Tongue (tissue), 1 donor: ENCODE measurements at regions not wholly inside any gene's neighbourhood (a gene's known extent, or its start where the extent isn't known, plus 50 kb on each side); places are given as distances from the start of the nearest gene placed in this dataset.
"Not testable (repeated sequence)": the region's sequence is repeated elsewhere in the genome, so short reads cannot be mapped to it uniquely, and the experiment has no call there.

Experiments
- DNase-seq: peaks from one replicate; pipeline ENCODE4 v3.0.0-alpha.2; 2015

DNA sequence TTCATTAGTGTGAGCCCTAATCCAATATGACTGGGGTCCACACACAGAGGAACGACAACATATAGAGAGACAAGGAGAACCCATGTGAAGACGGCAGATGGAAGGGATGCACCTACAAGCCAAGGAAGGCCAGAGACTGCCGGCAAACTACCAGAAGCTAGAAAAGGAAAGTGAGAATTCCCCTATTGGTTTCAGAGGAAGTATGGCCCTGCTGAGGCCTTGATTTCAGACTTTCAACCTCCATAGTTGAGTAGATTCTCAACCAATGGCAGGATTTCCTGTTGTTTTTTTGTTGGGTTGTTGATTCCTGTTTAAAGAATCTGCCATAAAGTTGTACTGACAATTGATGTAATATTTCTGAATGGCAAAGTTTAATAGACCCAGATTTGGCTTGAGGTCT is 241.5 kb downstream of the SATB2 start:
- no peak for DNase-seq

DNA sequence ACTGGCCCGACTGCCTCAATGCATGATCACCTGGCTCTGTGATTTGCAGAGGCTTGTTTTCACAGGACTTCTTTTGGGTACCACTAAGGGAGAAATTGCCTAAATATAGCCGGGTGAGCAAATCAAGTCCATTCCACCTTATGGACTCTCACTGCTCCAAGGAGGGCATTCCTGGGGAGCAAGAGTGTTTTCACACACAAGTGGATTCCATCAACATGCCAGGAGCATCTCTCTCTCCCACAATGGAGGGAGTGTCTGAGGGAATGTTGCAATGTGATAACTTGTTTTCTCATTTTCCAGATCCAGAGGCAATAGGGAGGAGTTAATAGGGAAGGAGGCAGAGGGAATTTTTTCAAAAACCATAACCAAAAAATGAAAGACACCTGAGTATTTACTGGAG is 250.7 kb downstream of the SATB2 start:
- DNase-seq, result no peak

DNA sequence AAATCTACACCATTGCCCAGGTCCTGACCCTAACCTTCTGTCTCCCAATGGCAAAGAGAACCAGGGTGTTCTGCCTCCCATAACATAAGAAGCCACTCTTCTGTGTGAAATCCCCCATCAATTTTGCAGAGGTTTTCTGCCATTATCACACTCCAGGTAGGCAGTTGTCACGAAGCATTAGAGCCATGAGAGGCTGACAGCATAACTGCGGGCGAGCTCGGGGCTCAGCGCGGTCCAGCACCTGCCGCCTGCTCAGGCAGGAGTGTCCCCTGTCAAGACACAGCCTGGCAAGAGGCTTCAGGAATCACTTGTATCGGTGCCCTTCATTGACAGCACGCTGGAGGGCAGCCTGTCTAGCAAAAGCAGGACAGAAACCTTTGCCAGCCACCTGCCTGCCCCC is 251.2 kb downstream of the SATB2 start:
- DNase-seq, result no peak

DNA sequence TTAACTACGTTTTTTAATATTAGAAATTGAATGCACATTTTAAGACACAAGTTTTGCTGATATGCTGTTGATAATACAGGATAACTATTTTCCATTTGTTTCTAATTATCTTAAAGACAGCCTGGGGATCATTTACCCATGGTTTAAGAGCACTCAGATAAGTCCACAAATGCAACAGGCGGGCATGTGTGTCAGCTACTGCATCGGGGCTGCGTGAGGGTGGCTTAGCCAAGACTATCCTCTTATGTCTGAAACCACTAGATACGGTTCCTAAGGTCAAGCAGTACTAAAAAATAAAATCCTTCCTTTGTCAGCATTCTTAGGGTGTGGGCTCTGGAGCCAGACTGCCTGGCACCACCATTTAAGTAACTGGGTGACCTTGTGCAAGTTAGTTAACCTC is 254.8 kb downstream of the SATB2 start:
- no peak for DNase-seq

DNA sequence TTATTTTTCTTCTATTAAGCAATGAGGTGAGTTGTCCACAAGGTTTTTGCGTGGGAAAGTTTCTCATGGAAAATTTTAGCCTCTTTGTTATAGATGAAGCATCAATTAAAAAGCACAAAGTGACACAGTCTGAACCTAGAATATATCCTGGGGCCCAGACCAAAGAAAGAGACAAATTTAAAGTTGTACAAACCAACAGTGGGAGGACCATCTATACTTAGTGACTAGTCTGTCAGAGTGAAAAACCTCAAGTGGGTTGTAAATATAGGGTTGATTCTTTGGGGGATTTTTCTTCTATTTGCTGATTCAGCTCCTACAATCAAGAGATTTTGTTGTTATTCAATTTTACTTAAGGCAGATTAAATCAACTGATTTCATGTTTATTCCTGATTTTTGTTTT is 256.2 kb downstream of the SATB2 start:
- no peak for DNase-seq

DNA sequence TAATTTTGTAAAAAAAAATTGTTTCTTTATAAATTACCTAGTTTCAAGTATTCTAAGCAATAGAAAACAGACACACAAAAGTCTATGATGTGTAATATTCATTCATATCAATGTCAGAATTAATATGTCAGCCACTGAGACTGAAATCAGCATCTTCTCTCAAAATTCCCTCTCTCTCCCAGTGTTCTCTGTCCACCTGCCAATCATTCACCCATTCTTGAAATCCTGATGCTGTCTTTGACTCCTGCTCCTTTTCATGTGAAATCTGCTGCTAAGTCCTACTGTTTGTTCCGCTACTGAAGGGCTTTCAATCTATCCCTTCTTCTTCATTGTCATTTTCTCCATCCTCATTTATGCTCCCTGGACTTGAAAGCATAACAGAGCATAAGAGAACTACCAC is 257.9 kb downstream of the SATB2 start:
- no peak for DNase-seq

DNA sequence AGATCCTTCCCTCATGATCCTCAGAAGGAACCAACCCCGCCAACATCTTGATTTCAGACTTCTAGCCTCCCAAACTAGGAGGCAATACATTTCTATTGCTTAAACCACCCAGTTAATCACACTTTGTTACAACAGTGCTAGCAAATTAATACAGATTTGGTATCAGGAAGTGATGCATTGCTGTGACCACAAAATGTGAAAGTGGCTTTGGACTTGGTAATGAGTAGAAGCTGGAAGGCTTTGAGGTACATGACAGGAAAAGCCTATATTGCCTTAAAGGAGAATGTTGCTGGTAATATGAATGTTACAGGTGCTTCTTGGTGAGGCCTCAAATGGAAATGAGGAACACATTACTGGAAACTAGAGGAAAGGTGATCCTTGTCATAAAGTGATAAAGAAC is 260.3 kb downstream of the SATB2 start:
- no peak for DNase-seq

DNA sequence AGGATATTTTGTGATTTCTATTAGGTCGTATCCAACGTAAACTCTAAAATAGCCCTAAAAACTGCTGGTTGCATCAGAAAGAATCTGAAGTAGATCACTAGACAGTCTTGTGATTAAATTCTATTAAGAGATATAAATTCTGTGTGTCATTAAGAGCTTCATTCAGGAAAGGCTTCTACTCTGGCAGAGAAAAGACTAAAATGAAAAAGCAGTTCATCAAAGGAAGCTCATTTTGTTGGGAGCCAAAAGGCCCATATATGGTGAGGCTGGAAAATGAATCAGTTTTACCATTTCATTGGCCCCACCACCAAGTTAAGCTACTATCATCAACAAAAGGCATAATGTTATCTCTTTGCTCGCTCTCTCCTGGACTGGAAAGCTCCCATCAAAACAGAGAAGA is 261.1 kb downstream of the SATB2 start:
- no peak for DNase-seq

DNA sequence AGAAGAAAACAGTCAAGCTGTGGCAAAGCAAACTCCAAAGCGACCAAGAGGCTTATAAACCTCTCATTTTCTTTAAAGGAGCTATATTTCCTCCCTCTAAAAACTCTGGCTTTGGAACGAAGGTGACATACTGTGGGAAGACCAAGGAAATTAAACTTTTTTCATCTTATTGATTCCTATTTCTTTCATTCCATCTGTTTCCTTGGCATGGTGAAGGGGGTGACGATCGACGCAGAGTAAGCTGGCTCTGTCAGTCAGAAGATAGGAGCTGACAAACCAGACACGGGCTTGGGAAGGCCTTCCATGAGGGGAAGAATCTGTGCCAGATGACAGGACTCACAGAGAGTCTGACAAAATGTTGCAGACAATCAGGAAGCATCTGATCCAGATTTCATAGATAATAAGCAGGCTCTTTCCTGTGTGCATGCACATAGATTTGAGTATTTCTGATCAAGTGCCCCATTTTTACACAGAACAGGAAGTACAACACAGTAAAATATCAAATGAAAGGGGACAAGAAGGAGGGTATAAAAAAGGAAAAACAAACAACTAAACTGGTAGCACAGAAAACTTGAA is 261.7 kb downstream of the SATB2 start:
- DNase-seq, result no peak

DNA sequence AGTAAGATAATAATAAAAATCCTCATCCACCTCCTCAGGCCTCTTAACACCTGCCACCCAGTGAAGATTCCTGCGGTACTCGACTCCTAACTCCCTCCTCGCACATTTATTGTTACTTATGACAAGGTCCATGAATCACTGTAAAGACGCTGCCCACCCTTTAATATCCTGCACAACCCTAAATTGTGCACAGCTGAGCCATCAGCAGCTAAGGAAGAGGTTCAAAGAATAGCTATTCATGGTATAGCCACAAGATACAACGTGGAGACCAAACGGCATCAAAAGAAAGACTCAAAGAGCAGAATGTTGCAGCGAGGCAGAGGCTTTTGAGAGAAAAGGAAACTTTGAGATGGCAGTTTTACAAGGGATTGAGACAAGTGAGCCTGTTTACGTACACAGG is 266.3 kb downstream of the SATB2 start:
- DNase-seq, result no peak

DNA sequence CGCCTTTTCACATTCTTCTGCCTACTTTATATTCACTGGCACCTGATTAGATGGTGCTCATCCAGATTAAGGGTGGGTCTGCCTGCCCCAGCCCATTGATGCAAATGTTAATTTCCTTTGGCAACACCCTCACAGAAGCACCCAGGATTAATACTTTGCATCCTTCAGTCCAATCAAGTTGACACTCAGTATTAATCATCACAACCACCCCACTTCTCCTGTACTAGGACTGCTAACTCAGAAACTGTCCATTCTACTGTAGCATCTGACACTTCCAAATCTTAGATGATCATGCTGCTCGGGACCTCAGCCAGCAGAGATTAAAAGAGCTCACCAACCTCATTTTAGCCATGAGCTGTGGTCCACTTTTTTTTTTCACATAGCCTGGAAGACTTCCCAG is 268.5 kb downstream of the SATB2 start:
- DNase-seq, result no peak

DNA sequence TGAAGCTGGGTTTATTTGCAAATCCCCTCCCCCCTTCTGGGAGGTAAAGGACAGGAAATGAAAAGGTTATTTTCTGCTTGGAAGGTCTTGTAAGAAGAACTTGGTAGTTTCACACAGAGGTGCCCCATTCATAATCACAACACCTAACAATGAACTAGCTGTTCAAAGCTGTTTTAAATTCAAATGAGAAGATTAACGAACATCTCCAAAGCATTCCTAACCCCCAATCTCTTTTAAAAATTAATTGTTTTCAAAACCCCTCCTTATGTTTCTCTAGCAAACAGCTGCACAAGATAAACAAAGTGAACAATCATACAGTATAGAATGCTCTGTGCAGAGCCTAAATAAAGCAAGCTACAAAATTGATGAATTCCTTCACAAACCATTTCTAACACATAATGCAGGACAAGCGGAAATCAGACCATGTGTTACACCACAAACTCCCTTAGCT is 271.4 kb downstream of the SATB2 start:
- no peak for DNase-seq

DNA sequence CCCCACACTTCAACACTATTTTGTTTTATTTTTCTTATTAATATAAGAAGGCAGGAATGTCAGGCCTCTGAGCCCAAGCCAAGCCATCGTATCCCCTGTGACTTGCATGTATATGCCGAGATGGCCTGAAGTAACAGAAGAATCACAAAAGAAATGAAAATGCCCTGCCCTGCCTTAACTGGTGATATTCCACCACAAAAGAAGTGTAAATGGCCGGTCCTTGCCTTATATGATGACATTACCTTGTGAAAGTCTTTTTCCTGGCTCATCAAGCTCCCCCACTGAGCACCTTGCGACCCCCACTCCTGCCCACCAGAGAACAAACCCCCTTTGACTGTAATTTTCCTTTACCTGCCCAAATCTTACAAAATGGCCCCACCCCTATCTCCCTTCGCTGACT is 272.6 kb downstream of the SATB2 start:
- not testable (repeated sequence) for DNase-seq

DNA sequence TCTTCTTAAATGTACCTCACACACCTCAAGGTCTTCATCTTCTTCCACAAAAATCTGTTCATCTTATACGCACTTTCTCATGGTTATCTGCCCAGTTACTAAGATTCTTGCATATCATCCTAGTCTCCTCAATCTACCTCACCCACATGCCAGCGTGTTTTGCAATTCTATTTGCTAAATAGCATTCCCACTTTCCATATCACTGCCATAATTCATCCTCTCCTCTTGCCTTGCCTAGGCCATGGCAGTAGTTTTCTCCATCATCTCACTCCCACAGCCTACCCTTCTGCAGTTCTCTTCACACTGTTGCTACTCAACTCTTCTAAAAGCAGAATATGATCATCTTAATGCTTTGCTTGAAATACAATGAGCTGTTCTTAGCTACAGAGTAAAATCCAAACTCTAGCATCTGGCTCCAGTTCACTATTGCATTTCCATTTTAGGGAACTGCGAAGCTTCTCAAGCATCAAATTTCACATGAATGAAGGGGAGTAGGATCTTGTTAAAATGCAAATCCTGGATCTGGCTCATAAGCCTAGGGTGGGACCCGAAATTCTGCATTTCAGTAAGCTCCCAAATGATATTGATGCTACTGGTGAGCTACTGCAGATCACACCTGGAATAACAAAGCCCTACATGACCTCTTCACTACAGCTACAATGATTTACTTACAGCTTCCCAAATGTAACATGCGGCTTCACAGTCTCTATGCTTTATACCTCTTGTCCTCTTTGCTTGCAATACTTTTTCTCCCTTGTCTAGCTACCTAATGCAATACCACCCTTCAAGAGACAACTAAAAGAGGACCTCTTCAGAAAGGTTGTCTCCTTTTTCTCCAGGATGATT is 293.9 kb downstream of the SATB2 start:
- DNase-seq, result peak; percentile 18

DNA sequence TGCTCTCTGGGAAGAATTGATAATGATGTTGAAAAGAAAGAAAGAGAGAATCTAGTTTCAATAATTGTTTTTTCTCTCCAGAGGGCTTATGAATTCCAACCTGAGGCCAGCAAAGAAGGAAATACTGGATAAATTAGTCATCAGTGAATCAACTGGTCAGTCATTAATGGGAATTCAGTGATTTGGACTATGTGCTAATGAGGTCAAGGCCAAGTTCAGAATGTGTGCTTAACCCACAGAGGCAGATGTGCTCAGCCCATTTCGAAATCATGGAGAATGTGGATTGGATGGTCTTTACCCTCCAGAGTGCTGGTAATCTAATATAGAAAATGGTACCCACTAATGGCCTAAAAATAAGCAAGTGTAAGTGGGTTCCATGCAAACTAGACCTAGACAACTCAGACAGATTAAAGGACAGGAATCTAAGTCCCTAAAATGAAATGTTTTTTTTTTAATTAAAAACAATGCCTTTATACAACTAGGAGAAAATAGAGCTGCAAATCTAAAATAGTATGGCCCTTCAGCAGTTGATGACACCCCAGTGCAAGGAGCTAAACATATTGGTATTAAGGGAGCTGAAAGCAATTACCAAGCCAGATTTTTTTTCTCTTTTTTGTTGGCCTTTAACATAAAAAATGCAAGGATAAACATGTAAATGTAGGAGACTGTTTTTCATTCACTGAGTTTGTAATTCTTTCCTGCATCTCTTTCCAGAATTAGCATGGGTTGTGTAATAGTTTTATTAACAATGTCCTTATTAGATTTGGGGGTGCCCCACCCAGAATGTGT is 296.9 kb downstream of the SATB2 start:
- DNase-seq, result no peak

DNA sequence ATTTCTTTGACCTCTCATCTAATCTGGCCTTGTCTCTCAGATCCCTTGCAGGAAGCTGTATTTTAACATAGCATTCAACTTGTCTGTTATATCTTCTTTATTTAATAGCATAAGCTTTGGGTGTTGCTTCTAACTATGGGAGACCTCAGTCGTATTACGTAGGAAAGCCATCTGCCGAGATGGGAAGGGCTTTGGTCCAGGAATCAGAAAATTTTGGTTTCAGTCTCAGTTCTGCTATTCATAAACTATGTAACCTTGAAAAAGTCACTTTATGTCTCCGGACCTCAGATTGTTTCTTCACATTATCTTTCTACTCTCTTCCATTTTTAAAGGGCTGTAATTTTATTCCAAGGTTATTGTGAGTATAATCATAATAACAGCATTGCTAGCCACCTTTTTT is 297.7 kb downstream of the SATB2 start:
- no peak for DNase-seq

DNA sequence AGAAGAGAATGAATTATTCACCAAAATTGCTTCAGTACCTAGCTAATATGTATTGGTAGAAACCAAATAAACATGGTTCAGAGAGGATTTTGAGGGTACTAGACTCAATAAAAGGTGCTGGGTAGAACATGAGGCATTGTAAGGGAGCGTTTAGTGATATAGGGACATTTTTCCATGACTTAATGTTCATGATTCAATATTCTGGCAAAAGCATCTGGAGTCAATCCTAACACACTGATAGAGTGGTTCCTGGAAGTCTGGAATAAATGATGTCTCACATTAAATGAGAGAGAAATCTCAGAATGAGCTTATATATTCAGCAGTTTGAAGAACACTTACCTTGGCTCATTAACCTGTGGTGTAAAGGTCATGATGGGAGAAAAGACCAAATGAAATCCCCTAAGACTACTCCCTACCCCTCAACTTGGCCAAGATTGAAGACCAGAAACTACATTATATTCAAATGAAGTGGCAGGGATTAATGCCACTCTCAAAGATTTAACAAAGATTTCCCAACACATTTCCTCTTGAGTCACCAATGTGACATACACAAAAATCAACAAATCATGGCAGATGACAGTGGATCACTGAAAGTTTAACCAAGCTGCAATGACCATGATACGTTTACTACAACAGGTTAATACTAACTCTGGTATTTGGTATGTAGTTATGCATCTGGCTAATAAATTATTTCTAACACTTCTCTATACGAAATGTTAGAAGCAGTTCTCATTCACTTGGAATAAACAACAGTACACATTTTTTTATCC is 309.5 kb downstream of the SATB2 start:
- no peak for DNase-seq

DNA sequence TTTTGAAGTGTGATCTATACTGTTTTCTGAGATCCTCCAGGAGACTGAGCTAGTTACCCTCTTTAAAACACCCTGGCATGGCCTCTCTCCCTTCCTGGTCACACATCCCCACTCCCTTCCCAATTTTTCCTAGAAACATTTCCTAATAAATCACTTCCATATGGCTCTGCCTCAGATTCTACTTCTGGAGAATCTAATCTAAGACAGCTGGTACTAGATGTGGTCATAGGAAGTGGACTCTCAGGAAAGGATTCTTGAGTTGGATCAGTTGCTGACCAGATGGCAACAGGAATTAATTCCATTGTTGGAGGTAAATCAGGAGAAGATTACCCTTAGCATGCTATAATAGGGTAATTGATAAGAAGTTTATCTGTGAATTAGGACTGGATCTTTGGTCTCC is 310.5 kb downstream of the SATB2 start:
- peak; percentile 21 for DNase-seq

DNA sequence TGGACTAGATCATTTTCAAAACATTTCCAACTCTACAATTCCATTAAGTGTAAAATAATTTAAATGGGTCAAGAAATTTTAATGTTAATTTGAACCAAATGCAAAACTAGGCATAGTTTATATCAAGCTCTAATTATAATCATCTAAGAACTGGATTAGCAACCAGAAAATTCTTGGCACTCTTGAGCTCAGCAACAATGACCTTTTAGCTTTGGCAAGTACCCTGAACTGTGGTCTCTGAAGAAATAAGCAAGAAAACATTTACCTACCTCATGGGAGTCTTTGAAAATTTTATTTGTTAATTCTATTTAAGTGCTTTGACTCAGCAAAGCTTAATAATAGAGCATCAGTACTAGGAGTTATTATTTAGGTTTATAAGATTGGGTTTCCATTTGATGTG is 313.2 kb downstream of the SATB2 start:
- DNase-seq, result no peak

DNA sequence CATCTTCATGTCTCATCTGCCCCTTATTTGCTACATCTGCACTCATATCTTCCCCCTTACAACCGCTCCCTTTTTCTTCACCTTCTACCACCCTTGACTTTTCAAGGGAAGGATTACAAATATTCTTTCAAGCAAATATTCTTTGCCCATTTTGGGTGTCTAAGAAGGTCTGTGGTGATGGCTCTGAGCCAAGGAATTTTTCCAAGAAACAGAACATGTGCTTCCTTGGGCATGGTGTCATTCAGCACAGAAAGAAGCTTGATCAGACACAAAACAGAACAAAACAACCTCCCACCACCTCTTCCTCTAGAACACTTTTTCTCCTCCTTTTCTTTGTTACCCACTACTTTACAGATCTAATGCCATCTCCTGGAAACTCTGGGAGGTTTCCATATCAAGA is 313.7 kb downstream of the SATB2 start:
- DNase-seq, result no peak

DNA sequence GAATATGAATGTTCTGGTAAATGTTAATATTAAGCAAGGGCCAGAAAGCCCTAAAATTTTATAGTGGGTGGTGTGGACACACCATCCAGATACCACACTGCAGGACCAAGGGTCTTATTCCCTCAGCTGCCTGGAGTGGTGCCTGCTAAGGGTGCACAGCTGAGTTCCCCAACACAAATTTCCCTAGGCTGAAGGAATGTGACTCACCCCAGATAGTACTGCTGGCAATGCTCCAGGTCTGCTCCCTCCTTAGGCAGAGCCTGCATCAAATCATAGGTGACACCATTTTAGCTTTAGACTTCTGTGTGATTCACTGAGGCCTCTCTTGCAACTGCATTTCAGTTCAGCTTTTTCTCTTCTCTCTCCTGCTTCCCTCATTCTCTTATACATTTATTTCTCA is 321.1 kb downstream of the SATB2 start:
- no peak for DNase-seq

DNA sequence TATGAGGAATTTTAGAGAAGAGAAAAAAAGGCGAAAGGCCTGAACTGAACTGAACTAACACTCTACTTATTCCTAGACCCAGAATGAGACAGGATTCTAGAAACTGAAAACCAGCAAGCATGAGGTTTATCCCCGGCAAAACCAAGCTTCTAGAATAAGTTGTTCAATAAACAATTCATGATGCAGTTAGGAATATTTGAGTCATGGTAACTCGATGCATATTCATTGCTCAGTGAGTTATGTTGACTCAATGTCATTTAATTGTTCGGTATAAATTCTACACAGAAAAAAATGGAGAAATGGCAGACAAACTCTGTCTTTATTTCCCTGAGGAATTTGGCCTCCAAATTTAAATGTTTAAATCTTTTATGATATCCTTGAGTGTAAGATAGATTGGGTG is 321.5 kb downstream of the SATB2 start:
- DNase-seq, result no peak

DNA sequence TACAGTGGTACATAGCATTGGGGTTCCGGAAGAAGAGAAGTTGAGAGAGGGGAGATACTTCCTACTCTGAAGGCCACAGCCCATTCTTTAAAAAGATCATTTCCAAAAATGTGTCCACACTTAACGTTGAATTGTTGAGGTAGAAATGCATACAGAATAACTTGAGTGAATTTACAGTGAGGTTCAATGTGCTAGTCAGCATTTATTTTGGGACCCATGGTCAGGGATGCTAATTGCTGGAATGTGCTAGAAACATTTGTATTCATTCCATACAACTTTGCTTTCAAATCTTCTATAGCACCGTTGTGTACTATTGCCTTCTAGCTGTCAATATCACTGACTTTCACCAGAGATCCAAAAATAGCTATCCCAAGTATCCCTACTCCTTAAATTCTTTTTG is 325.9 kb downstream of the SATB2 start:
- DNase-seq, result no peak
